Endothelial cell of hepatic sinusoid (primary cell): ENCODE measurements at regions not wholly inside any gene's neighbourhood (a gene's known extent, or its start where the extent isn't known, plus 50 kb on each side); places are given as distances from the start of the nearest gene placed in this dataset.
"Not testable (repeated sequence)": the region's sequence is repeated elsewhere in the genome, so short reads cannot be mapped to it uniquely, and the experiment has no call there.

Experiments
- in situ Hi-C: cut with HindIII; loops from 2 replicates; pipeline ENCODE4 v1.10.0; 2017; ENCODE audit warnings: low sequenced_read_pairs

DNA sequence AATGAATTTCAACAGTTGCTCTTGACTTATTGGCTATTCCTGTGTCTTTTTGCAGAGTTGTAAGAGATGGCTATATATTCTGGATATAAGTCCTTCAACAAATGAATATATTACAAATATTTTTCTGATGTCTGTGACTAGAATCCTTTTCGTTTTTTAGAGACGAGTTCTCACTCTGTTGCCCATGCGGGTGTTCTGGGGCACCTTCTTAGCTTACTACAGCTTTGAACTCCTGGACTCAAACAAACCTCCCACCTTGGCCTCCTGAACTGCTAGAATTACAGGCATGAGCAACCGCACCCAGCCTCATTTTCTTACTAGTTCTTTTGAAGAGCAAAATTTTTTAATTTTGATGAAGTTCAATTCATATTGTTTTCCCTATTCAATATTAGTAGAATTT, 287.8 kb downstream of the LIG4 start:
- in situ Hi-C loops = no loop called here

DNA sequence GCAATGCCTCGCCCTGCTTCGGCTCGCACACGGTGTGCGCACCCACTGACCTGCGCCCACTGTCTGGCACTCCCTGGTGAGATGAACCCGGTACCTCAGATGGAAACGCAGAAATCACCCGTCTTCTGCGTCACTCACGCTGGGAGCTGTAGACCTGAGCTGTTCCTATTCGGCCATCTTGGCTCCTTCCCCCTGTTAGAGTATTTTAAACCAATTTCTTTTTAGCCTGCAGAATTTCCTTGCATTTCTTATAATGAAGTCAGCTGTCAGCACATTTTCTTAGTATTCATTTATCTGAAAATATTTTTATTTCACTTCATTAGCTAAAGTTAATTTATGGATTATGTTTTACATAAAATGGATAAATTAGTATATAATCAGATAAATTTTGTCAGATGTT, 288.8 kb downstream of the LIG4 start:
- in situ Hi-C loops = not testable (repeated sequence)

DNA sequence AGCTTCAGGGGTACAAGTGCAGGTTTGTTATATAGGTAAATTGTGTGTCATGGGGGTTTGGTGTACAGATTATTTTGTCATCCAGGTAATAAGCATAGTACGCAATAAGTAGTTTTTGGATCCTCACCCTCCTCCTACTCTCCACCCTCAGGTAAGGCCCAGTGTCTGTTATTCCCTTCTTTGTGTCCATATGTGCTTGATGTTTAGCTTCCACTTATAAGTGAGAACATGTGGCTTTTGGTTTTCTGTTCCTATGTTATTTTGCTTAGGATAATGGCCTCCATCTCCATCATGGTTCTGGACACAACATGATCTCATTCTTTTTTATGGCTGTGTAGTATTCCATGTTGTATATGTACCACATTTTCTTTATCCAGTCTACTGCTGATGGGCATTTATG, 298.4 kb downstream of the LIG4 start:
- in situ Hi-C loops = not testable (repeated sequence)

DNA sequence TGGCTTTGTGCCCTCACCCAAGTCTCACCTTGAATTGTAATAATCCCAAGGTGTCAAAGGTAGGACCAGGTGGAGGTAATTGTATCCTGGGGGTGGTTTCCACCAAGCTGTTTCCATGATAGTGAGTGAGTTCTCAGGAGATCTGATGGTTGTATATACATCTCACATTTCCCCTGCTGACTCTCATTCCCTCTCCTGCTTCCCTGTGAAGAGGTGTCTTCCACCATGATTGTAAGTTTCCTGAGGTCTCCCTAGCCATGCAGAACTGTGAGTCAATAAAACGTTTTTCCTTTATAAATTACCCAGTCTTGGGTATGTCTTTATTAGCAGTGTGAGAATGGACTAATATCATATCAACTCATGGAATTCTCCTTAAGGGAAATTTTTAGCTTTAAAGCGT, 302.6 kb downstream of the LIG4 start:
- in situ Hi-C loops = no loop called here

DNA sequence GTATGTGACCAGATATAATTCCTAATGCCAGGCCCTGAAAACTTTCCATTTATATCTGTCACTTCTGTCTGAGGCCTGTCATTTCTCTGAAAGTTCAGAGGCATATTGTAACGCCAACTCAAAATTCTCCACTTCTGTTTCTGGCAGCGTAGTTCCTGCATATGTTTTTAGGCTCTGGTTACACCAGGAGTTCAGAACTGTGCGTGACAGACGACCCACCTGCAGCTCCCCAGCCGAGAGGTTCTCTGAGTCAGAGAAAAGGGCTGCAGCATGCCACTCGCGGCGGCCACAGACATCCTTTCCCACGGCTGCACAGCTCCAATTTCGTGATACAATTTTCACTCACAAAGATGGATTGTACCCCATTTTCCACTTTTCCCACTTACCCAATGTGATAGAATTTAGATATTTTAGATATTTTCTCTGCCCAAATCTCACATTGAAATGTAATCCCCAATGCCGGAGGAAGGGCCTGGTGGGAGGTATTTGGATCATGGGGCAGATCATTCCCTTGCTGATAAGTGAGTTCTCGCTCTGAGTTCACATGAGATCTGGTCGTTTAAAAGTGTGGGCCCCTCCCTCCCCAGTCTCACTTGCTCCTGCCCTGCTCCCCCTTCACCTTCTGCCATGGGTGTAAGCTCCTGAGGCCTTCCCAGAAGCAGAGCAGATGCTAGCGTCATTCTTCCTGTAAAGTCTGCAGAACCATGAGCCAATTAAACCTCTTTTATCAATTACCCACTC, 308.1 kb downstream of the LIG4 start:
- in situ Hi-C loops = no loop called here

DNA sequence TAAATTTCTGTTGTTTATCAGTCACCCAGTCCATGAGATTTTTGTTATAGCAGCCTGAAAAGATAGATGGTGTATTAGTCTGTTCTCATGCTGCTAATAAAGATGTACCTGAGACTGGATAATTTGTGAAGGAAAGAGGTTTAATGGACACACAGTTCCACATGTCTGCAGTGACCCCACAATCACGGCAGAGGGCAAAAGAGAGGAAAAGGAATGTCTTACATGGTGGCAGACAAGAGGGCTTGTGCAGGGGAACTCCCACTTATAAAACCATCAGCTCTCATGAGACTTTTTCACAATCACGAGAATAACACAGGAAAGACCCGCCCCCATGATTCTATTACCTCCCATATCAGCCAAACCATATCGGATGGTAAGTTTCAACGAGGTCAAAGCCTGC, 309.2 kb downstream of the LIG4 start:
- in situ Hi-C loops = no loop called here

DNA sequence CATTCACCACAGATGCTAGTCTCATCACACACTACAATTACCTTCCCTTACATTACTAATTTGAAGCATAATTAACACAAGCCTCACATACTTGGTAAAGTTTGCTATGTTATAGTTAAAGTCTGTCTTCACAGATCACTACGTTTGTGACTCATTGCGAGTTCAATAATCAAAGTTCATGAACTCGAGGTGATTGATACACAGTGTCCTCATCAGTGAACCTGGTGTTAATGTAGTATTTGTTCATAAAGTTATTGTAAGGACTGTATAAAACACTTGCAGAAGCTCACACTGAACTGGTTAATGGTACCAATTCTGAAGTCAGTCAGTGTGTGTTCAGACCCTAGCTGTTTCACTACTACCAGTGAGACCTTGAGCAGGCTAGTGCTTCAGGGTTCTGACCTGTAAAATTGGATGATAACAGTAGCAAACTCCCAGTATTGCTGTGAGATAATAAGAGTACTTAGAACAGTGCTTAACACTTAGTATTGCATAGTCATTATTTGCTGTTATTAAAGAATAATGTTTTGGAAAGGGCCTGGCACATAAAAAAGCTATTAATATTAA, 313.3 kb downstream of the LIG4 start:
- in situ Hi-C loops = no loop called here

DNA sequence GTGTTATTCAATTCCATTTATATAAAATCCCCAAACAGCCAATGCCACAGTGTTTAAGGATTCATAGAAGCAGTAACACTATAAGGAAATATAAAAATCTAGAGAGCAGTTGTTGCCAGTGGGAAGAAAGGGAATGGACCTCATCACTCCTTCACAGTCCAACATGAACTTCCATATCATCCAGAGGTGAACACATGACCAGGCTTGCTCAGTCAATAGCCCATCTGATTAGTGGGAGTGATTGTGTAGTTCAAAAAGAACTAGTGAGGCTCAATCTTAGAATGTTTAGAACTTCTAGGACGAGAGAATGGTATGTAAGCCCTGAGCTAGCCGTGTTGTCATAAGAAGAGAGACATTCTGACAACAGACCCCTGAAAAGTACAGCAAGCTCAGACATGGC, 314.1 kb downstream of the LIG4 start:
- in situ Hi-C loops = no loop called here

DNA sequence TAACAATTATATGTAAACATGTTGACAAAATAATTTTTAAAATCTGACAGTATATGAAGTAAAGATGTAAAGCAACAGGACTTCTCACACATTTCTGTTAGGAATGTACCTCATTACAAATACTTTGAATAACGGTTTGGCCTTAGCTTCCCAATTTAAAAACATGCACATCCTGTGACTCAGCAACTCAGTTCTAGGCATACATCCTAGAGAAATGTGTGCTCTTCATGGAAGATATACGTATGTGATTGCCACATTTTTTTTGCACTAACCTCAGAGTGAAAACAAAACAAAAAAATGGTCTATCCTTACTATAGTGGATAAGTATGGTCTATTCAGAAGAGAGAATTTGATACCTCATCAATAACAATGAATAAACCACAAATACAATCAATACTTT, 314.6 kb downstream of the LIG4 start:
- in situ Hi-C loops = no loop called here

DNA sequence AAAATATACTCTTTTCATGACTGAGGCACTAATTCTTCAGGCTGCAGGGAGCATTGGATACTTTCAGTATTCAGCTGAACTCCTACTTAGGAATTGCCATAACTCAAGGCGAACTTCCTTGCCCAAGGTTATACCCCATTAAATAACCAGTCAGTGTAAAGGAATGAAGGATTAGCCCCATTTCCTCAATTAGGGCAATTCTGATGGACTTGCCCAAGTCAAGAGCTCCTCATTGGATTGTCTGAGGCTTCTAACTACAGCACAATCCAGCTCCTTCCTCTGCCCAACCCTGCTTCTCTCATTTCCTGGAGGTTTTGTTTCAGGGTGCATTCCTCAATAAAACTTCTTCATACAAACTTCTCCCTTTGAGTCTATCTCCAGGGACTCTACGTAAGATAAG, 329.2 kb downstream of the LIG4 start:
- in situ Hi-C loops = no loop called here

DNA sequence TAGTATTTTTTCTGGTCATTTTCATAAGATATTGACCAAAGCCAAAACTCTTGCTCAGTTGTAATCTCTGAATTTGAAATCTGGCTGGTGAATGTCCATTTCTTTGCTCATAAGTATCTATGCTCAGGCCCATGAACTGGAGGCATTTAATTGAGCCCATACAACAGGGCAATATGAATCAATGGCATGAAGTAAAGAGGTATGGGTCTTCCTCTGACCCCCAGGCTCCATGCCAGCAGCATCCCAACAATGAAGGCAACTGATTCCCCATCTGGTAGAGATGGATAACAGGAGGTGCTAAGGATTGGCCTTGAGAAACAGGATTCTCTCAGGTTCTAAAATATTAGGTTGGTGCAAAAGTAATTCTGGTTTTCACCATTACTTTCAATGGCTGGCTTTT, 330.8 kb downstream of the LIG4 start:
- in situ Hi-C loops = no loop called here

DNA sequence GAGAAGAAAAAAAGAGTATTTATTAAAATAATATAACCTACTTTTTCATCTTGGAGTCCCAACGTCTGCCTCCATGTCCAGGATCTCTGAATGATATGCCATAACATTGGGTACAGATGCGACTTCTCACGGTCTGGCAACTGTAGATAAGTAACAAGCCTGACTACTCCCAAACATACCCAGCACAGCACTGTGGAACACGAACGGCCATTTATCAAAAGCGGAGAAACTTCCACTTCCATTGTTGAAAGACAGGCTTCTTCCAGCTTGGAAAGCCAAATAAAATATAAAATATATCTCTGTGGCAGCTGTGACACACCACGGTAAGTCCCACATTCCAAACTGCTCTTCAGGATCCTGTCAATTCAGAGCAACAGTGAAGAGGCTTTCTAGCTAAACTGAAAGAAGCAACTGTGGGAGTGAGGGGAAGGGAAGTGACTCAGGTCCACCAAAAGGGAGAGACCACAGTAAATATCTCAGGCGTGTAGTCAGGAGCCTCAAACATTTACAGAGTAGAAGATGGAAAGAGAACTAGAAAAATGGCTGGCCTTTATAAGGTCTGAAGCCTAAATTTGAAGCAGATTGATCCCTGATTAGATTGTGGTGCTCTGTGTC, 331.7 kb downstream of the LIG4 start:
- in situ Hi-C loops = no loop called here

DNA sequence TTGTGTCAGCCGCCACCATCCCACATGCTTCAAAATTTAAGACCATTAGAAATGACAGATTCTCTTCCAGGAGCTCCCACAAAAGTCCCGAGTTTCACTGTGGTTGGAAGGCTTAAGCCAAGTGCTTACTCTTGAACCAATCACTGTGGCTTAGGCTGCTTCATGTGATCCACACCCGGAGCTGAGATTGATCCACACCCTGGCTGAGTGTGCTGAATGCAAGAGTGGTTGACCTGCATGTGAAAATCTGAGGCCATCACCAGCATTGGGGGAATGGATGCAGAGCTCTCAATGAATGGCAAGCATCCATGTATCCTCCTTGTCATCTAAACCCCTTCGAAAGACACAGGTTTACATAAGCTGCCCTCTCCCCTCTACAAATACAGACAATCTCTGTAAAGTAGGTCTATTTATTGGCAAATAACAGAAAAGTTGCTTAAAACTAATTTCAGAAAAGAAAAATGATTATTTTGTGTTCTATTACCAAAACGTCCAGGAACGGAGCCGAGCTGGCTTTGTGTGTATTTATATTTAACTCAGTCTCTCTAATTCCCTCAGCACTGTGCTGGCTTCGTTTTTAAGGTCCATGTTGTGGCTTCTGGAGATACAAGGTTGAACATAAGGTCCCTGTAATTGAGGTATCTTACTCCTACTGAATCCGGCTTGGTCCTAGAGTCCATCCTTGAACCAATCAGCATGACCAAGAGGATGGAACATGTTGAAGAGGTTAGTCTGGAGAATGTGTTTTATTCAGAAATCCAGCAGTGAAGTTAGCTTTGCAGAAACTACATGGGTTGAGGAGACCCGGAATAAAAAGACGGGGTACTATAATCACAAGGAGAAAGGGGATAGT, 332.4 kb downstream of the LIG4 start:
- in situ Hi-C loops = no loop called here

DNA sequence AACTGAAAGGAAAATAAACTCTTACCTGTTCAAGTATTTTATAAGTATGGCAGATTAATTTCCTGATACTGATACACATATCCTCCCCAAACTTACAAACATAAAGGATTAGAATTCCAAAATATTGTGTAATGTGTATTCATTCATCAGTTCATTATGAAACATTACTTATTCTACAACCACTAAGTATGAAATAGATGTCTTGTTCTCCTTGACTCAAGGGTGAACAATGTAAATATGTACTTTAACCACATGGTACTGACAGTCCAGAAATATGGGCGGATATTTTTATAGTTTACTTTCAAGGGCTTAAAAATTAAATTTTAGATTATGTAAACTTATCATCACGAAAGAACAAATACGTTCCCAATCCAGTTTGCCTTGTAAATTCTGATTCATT, 334.0 kb downstream of the LIG4 start:
- in situ Hi-C loops = no loop called here

DNA sequence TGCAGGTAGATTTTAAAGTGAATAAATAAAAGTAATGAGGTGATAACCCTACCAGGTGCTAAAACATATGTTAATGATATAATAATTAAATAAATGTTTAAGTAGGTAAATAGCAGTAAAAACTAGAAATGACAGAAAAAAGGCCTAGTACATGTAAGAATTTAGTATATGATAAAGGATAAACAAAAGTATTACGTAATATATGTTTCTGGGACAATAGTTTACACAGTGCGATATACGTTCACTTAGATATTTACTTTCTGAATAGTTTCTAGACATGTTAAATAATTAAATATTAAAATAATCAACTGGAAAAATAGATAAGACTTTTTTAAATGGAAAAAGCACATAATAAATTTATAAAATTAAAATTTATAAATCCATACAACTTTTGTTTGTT, 340.9 kb downstream of the LIG4 start:
- in situ Hi-C loops = loop anchor here (5.0 kb wide), 1 partner anchor 657 kb away; no protein-coding TSS in a partner anchor

DNA sequence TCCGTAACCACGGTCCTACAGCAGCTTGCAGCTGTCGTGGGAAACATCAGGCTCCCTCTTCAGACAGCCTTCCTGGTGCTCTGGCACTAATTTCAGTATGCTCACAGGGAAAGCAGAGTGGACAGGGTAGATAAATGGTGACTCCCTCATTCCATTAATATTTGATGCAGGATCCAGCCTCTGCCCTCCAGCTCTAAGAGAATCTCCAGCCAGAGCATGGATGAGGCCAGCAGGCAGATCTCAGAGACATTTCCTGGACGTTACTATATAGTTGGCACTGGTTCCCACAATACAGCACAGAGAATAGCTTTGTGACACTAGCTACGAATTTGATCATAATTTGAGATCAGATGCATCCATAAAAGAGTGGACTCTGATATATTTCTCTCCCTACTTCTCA, 341.4 kb downstream of the LIG4 start:
- in situ Hi-C loops = loop anchor here (5.0 kb wide), 1 partner anchor 657 kb away; no protein-coding TSS in a partner anchor

DNA sequence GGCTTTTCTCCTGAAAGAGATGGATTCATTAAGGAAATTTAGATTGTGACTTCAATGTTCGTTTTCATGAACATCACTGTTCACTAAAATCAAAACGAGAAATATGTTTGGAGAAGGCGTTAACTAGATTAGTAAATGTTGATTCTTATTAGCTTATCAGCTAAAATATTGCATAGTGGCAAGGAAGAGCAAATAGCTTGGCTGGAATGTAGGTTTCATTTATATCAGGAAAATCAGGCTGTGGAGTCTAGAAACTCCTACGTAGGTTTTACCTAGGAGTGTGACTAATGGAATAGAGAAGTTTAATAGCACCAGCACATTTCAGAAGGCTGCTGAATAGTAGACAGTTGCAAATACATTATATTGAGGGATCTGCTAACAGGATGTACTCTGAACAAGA, 344.9 kb downstream of the LIG4 start:
- in situ Hi-C loops = loop anchor here (5.0 kb wide), 1 partner anchor 653 kb away; no protein-coding TSS in a partner anchor

DNA sequence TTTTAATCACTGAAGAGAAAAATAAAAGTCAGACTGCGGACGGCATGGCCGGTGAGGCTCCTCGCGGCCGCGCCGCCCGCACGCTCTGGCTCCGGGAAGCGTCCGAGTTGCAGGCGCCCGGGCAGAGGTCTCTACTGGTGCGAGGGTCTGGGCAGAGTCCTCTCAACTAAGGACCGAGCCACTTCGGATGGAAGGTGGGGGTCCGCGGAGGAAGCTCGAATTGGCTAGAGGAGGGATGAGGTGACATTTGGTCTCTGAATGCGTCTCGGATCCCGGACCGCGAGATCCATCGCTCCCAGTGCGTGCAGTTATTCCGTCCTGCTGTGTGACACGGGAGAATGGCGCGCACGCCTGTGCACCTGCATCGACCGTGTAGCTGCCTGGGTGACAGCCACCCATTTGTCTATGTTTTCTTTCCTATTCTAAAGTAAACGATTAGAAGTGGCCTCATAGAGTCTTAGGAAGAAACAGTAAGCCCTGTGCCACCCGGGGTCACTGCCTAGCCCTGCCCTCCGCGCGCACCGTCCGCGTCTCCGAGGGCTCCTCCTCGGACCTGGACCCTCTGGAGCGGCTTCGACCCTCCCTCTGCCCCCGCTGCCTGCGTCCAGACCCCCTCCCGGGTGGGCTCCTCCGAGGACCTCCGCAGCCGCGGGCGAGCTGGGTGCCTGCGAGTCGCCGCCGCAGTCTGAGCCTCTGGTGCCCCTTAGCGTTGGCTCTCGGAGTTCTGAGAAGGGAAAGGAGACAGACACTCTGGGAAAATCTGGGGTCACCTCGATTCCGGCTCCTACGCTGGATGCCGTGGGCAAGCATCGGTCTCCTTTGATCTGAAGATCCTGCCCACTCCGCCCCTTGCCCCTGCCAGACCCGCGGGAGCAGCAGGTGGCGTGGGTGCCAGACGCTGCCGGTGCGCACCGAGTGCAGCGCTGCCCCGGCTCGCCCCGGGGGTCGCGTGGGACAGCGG, 347.4 kb downstream of the LIG4 start:
- in situ Hi-C loops = no loop called here

DNA sequence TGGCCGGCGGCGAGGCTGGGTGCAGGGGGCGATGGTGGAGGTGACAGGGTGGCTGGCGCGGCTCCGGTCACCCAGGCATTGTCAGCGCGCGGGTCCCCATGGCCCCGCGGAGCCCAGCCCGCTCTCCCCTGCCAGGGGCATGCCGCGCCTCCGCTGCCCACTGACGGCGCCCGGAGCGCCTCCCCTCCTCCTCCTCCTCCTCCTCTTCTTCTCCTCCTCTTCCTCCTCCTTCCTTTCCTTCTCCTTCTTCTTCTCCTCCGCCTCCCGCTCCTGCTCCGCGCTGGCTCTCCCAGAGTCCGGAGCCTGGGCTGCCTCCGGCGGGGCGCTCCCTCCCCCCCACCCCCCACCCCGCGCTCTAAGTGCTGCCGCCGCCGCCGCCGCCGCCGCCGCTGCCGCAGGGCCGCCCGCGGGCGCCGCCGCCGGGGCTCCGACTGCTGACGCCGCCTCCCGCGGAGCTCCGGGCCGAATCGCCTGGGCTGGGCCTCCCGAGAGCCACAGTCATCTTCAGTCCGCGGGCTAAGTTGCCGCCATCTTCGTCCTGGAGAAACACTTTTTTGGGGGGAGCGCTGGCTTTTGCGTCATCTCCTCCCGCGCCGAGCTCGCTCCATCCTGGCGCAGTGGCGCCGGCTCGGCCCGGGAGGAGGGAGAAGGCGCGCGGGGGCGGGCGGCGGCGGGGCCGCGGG, 348.3 kb downstream of the LIG4 start:
- in situ Hi-C loops = no loop called here
